Neural progenitor cell (in vitro differentiated cells): ENCODE measurements at regions not wholly inside any gene's neighbourhood (a gene's known extent, or its start where the extent isn't known, plus 50 kb on each side); places are given as distances from the start of the nearest gene placed in this dataset.
A peak's percentile ranks its signal among the peaks of the same experiment; 100 is the strongest.

Experiments
- DNase-seq: peaks from one replicate; pipeline ENCODE4 v3.0.0-alpha.2; 2016; ENCODE audit warnings: low spot score
- H2AFZ ChIP-seq: fragments of 200-600 bp; sonication (generic); replicated peaks from 2 replicates; pipeline ENCODE4 v1.6.1; 2016; ENCODE audit warnings: antibody characterized with exemption
- H3F3A ChIP-seq: fragments of 200-600 bp; sonication (generic); 2 replicates; pipeline ENCODE4 v1.6.1; 2016; ENCODE audit warnings: antibody characterized with exemption, low read depth
- H3K27ac ChIP-seq: fragments of 200-600 bp; sonication (generic); 2 replicates; pipeline ENCODE4 v1.5.1; 2016; ENCODE audit warnings: mild to moderate bottlenecking
- H3K27me3 ChIP-seq: fragments of 200-600 bp; sonication (generic); 2 replicates; pipeline ENCODE4 v1.6.1; 2016; ENCODE audit warnings: mild to moderate bottlenecking, moderate library complexity
- H3K36me3 ChIP-seq: fragments of 200-600 bp; sonication (generic); 2 replicates; pipeline ENCODE4 v1.5.1; 2016
- H3K4me1 ChIP-seq: fragments of 200-600 bp; sonication (generic); 2 replicates; pipeline ENCODE4 v1.6.1; 2016; ENCODE audit warnings: mixed run types
- H3K4me2 ChIP-seq: fragments of 200-600 bp; sonication (generic); 2 replicates; pipeline ENCODE4 v1.6.1; 2016
- H3K4me3 ChIP-seq: fragments of 200-600 bp; sonication (generic); 2 replicates; pipeline ENCODE4 v1.5.1; 2016
- H3K79me2 ChIP-seq: fragments of 200-600 bp; sonication (generic); 2 replicates; pipeline ENCODE4 v1.6.1; 2016; ENCODE audit warnings: low read depth
- H3K9ac ChIP-seq: fragments of 200-600 bp; sonication (generic); 2 replicates; pipeline ENCODE4 v1.6.1; 2016
- H3K9me3 ChIP-seq: fragments of 200-600 bp; sonication (generic); 2 replicates; pipeline ENCODE4 v1.5.1; 2016; ENCODE audit warnings: low read depth
- H4K20me1 ChIP-seq: fragments of 200-600 bp; sonication (generic); 2 replicates; pipeline ENCODE4 v1.6.1; 2016; ENCODE audit warnings: low read depth
- H3K27ac Mint-ChIP-seq: 3 replicates; pipeline ENCODE4 v1.8.0; 2021; ENCODE audit warnings: mixed read lengths
- H3K27me3 Mint-ChIP-seq: 2 replicates; pipeline ENCODE4 v1.8.0; 2022; ENCODE audit warnings: low read depth, mild to moderate bottlenecking, inconsistent platforms, moderate library complexity, mixed read lengths; ENCODE audit not compliant: insufficient read depth
- H3K36me3 Mint-ChIP-seq: 3 replicates; pipeline ENCODE4 v1.8.0; 2021; ENCODE audit warnings: mixed read lengths
- H3K4me1 Mint-ChIP-seq: 3 replicates; pipeline ENCODE4 v1.8.0; 2021; ENCODE audit warnings: mixed read lengths
- H3K4me3 Mint-ChIP-seq: 3 replicates; pipeline ENCODE4 v1.8.0; 2021; ENCODE audit warnings: mild to moderate bottlenecking, moderate library complexity, mixed read lengths
- H3K9me3 Mint-ChIP-seq: 3 replicates; pipeline ENCODE4 v1.8.0; 2020; ENCODE audit warnings: mixed read lengths
- EZH2 ChIP-seq: fragments of 200-600 bp; sonication (generic); IDR thresholded peaks from 2 replicates; pipeline ENCODE4 v1.6.1; 2017; ENCODE audit warnings: antibody characterized with exemption, mild to moderate bottlenecking, moderate library complexity
- EZH2phosphoT487 ChIP-seq: fragments of 200-600 bp; sonication (generic); IDR thresholded peaks from 2 replicates; pipeline ENCODE4 v1.6.1; 2017; ENCODE audit warnings: antibody characterized with exemption
- TF ChIP-seq, protein P1 (sequence below): fragments of 200-600 bp; sonication (generic); IDR thresholded peaks from 2 replicates; pipeline ENCODE4 v1.5.1; 2017; ENCODE audit warnings: antibody characterized with exemption, mild to moderate bottlenecking

DNA sequence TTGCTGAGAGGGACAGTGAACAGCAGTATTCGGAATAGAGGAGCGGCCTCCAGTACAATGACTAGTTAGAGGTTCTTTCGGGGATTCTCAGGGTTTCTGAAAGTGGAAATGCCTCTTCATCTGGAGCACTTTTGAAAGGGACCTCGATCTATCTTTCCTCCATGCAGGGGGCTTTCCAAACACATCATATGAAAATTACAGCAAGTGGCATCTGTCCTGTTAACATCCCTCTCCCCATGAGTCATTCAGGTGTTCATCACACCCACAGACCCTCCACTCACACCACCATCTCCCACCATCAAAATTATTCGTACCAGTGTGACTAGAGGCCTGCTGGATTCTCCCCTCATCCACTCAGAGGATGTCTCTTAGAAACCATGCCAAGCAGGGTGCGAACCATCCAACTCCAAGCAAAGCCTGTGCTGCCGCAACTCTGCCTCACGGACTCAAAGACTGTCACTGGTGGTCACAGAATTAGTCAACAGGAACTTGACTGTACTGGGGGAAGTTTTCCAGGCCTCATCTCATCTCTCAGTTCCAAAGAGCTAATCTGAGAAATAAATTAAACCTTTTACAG is 211.1 kb downstream of the MRPL39 start:
- Histone ChIP-seq H4K20me1 (no peaks in the 10 kb centered on the region), H3K27me3 (no peaks in the 10 kb centered on the region), H3K79me2 (no peaks in the 10 kb centered on the region), H3K9ac (no peak overlapping the region), H3K36me3 (no peaks in the 10 kb centered on the region), H3F3A (no peaks in the 10 kb centered on the region), H3K4me1 (no peaks in the 10 kb centered on the region), H3K4me2 (no peak overlapping the region), H3K9me3 (no peaks in the 10 kb centered on the region), H2AFZ (no peak overlapping the region), H3K27ac (no peak overlapping the region), H3K4me3 (no peak overlapping the region)
- no peaks in the 10 kb centered on the region for H3K4me1 Mint-ChIP-seq
- no peak for DNase-seq
- H3K4me3 Mint-ChIP-seq, result no peak overlapping the region
- H3K36me3 Mint-ChIP-seq, result no peaks in the 10 kb centered on the region
- TF ChIP-seq, protein P1, sequence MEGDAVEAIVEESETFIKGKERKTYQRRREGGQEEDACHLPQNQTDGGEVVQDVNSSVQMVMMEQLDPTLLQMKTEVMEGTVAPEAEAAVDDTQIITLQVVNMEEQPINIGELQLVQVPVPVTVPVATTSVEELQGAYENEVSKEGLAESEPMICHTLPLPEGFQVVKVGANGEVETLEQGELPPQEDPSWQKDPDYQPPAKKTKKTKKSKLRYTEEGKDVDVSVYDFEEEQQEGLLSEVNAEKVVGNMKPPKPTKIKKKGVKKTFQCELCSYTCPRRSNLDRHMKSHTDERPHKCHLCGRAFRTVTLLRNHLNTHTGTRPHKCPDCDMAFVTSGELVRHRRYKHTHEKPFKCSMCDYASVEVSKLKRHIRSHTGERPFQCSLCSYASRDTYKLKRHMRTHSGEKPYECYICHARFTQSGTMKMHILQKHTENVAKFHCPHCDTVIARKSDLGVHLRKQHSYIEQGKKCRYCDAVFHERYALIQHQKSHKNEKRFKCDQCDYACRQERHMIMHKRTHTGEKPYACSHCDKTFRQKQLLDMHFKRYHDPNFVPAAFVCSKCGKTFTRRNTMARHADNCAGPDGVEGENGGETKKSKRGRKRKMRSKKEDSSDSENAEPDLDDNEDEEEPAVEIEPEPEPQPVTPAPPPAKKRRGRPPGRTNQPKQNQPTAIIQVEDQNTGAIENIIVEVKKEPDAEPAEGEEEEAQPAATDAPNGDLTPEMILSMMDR, result no peak
- TF ChIP-seq EZH2phosphoT487 (no peak), EZH2 (no peak)
- H3K9me3 Mint-ChIP-seq, result no peaks in the 10 kb centered on the region
- H3K27ac Mint-ChIP-seq, result no peak overlapping the region
- peaks cover 4% of the 10 kb centered on the region for H3K27me3 Mint-ChIP-seq

DNA sequence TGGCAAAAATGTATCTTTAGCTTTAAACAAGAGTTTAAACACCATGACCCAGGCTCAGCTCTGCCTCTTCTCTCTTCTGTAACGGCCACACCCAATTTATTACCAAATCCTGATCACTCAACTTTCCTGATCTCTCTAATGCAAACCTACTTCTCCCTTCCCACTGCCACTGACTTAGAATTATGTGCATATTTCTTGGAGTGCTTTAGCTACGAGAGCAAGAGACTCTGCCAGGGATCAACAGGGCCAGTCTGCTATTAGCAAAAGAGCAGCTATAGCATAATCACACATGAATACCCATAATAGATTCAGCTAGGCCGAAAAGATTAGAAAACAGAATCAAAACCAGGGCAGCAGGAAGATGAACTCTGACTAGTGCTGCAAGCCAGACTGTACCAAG is 215.5 kb downstream of the MRPL39 start:
- Mint-ChIP-seq H3K27me3 (peaks cover 2% of the 10 kb centered on the region), H3K36me3 (no peaks in the 10 kb centered on the region), H3K4me1 (no peaks in the 10 kb centered on the region), H3K4me3 (no peak overlapping the region), H3K27ac (no peak overlapping the region), H3K9me3 (no peaks in the 10 kb centered on the region)
- no peaks in the 10 kb centered on the region for H3K36me3 ChIP-seq
- H3K9ac ChIP-seq, result no peak overlapping the region
- no peak for DNase-seq
- H3K4me1 ChIP-seq, result no peaks in the 10 kb centered on the region
- no peaks in the 10 kb centered on the region for H3K27me3 ChIP-seq
- no peak overlapping the region for H3K27ac ChIP-seq
- H3K4me3 ChIP-seq, result no peak overlapping the region
- no peak overlapping the region for H2AFZ ChIP-seq
- H3K9me3 ChIP-seq, result no peaks in the 10 kb centered on the region
- TF ChIP-seq EZH2 (no peak), EZH2phosphoT487 (no peak)
- TF ChIP-seq, protein P1, result no peak
- H3F3A ChIP-seq, result no peaks in the 10 kb centered on the region
- H4K20me1 ChIP-seq, result no peaks in the 10 kb centered on the region
- no peak overlapping the region for H3K4me2 ChIP-seq
- H3K79me2 ChIP-seq, result no peaks in the 10 kb centered on the region

DNA sequence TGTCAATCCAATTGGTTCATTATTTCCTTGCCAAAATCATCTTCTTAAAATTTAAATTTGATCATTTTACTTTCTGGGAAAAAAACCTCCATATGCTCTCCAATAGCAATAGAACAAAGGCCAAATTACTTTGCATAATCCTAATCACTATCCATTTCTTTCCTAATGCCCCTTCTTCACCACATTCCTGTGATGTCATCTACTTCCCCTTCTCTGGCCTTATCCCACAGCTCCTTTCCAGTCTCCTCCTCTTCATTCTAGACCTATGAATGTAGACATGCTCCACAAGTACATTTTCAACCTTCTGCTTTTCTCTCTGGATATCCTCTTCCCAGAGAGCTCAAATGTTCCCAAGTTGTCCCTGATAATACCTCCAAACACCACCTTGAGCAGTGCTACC is 216.6 kb downstream of the MRPL39 start:
- Histone ChIP-seq H3K79me2 (no peaks in the 10 kb centered on the region), H3K9me3 (no peaks in the 10 kb centered on the region), H3K4me3 (no peak overlapping the region), H3K4me1 (no peaks in the 10 kb centered on the region), H3K9ac (no peak overlapping the region), H4K20me1 (no peaks in the 10 kb centered on the region), H3K36me3 (no peaks in the 10 kb centered on the region), H3K4me2 (no peak overlapping the region), H3K27me3 (no peaks in the 10 kb centered on the region), H3K27ac (no peak overlapping the region), H3F3A (no peaks in the 10 kb centered on the region), H2AFZ (no peak overlapping the region)
- no peaks in the 10 kb centered on the region for H3K4me1 Mint-ChIP-seq
- H3K36me3 Mint-ChIP-seq, result no peaks in the 10 kb centered on the region
- H3K27ac Mint-ChIP-seq, result no peak overlapping the region
- no peak for DNase-seq
- H3K4me3 Mint-ChIP-seq, result no peak overlapping the region
- no peak for TF ChIP-seq EZH2phosphoT487
- no peaks in the 10 kb centered on the region for H3K9me3 Mint-ChIP-seq
- H3K27me3 Mint-ChIP-seq, result no peaks in the 10 kb centered on the region

DNA sequence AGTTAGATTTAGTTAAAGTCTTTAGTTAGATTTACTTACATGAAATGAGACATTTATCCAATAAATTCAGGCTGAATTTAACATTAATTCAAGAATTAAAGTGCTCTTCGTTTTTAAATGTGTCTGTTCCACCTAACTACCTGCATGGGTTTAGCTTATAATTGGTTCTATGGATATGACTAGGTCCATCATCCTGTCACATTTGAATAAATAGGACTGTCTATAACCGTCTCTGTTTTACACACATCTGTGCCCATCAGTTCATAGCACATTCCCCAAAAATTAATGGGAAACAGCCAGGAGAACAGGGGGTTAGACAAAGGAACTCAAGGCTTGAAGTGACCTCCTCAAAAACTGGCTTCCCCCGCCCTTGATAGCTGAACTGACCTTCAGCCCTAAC is 219.6 kb downstream of the MRPL39 start:
- no peaks in the 10 kb centered on the region for H3K36me3 Mint-ChIP-seq
- no peaks in the 10 kb centered on the region for H3K4me1 Mint-ChIP-seq
- no peak overlapping the region for H3K4me3 ChIP-seq

More for the DNA sequence above, 219.6 kb downstream of the MRPL39 start:
- no peaks in the 10 kb centered on the region for H3K79me2 ChIP-seq
- H3K4me2 ChIP-seq, result no peak overlapping the region
- no peaks in the 10 kb centered on the region for H3K27me3 Mint-ChIP-seq
- no peaks in the 10 kb centered on the region for H3K27me3 ChIP-seq
- DNase-seq, result no peak
- H3K27ac Mint-ChIP-seq, result no peak overlapping the region
- no peaks in the 10 kb centered on the region for H3K36me3 ChIP-seq
- H2AFZ ChIP-seq, result peak overlapping the region; percentile 31
- no peak overlapping the region for H3K27ac ChIP-seq
- H3K4me3 Mint-ChIP-seq, result no peak overlapping the region
- H3F3A ChIP-seq, result no peaks in the 10 kb centered on the region
- no peaks in the 10 kb centered on the region for H3K9me3 ChIP-seq
- TF ChIP-seq EZH2 (no peak), EZH2phosphoT487 (no peak)
- TF ChIP-seq, protein P1, result no peak
- no peaks in the 10 kb centered on the region for H4K20me1 ChIP-seq
- no peaks in the 10 kb centered on the region for H3K4me1 ChIP-seq
- H3K9me3 Mint-ChIP-seq, result no peaks in the 10 kb centered on the region
- H3K9ac ChIP-seq, result no peak overlapping the region
